Endothelial cell (in vitro differentiated cells): ENCODE measurements at regions not wholly inside any gene's neighbourhood (a gene's known extent, or its start where the extent isn't known, plus 50 kb on each side); places are given as distances from the start of the nearest gene placed in this dataset.

Source experiments
- DNase-seq: peaks from one replicate; pipeline ENCODE4 v3.0.0; 2021; ENCODE audit warnings: low spot score
- H3K27ac Mint-ChIP-seq: one replicate; pipeline ENCODE4 v1.8.0; 2021; ENCODE audit warnings: mixed read lengths, inconsistent platforms; ENCODE audit not compliant: unreplicated experiment
- H3K27me3 Mint-ChIP-seq: one replicate; pipeline ENCODE4 v1.8.0; 2021; ENCODE audit warnings: mild to moderate bottlenecking, moderate library complexity, mixed read lengths, inconsistent platforms; ENCODE audit not compliant: unreplicated experiment
- H3K36me3 Mint-ChIP-seq: one replicate; pipeline ENCODE4 v1.8.0; 2021; ENCODE audit warnings: mild to moderate bottlenecking, low read depth, mixed read lengths, inconsistent platforms; ENCODE audit not compliant: unreplicated experiment
- H3K4me1 Mint-ChIP-seq: one replicate; pipeline ENCODE4 v1.8.0; 2021; ENCODE audit warnings: mild to moderate bottlenecking, mixed read lengths, inconsistent platforms; ENCODE audit not compliant: unreplicated experiment
- H3K4me3 Mint-ChIP-seq: one replicate; pipeline ENCODE4 v1.8.0; 2021; ENCODE audit warnings: mild to moderate bottlenecking, mixed read lengths, inconsistent platforms; ENCODE audit not compliant: unreplicated experiment
- H3K9me3 Mint-ChIP-seq: one replicate; pipeline ENCODE4 v1.8.0; 2021; ENCODE audit warnings: mixed read lengths, inconsistent platforms; ENCODE audit not compliant: unreplicated experiment
- TF ChIP-seq, protein P1 (sequence below): fragments of 200-600 bp; sonication (generic); IDR thresholded peaks from one replicate; pipeline ENCODE4 v1.5.0; 2021; ENCODE audit warnings: antibody characterized with exemption; ENCODE audit not compliant: unreplicated experiment

DNA sequence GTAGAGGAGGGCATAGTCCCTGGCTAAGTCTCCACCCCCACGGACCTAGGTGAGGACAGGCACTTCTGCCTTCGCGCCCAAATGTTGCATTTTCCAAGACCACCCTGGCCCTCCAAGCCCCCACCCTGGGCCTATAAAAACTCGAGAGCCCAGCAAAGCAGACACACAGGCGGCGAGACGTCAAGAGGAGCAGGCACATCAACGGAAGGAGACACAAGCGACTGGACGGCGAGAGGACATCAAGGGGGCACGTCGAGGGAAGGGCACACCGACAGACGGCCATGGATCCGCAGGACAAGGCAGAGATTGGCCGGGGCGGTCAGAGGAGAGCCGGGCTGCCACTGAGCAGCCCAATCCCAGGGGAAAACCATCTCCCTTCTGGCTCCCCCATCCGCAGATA lies 348.0 kb downstream of the MTRR start:
- no peaks in the 10 kb centered on the region for H3K4me1 Mint-ChIP-seq
- no peaks in the 10 kb centered on the region for H3K9me3 Mint-ChIP-seq
- H3K36me3 Mint-ChIP-seq, result no peaks in the 10 kb centered on the region
- DNase-seq, result no peak
- no peak overlapping the region for H3K27ac Mint-ChIP-seq
- no peak overlapping the region for H3K4me3 Mint-ChIP-seq
- TF ChIP-seq, protein P1, sequence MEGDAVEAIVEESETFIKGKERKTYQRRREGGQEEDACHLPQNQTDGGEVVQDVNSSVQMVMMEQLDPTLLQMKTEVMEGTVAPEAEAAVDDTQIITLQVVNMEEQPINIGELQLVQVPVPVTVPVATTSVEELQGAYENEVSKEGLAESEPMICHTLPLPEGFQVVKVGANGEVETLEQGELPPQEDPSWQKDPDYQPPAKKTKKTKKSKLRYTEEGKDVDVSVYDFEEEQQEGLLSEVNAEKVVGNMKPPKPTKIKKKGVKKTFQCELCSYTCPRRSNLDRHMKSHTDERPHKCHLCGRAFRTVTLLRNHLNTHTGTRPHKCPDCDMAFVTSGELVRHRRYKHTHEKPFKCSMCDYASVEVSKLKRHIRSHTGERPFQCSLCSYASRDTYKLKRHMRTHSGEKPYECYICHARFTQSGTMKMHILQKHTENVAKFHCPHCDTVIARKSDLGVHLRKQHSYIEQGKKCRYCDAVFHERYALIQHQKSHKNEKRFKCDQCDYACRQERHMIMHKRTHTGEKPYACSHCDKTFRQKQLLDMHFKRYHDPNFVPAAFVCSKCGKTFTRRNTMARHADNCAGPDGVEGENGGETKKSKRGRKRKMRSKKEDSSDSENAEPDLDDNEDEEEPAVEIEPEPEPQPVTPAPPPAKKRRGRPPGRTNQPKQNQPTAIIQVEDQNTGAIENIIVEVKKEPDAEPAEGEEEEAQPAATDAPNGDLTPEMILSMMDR, result no peak
- H3K27me3 Mint-ChIP-seq, result no peaks in the 10 kb centered on the region

DNA sequence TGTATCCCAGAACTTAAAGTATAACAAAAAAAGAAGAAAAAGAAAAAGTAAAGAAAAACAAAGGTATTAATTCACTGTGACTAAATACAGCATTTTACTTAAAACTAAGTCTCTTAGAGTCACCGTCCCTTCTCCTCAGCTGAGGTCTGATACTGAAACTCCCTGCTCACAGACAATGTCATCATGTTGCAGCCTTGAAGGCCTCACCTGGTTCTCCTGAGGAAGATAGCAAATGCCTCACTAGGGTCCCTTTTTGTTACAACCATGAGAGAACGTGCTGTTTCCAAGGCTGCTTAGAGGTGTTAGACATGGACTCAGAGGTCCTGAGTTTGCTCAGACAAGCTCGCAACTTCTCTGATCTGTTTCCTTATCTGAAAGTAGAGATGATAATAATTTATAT lies 357.2 kb downstream of the MTRR start:
- Mint-ChIP-seq H3K4me1 (peaks cover 7% of the 10 kb centered on the region), H3K27me3 (peaks cover 2% of the 10 kb centered on the region), H3K4me3 (no peak overlapping the region), H3K27ac (no peak overlapping the region), H3K9me3 (no peaks in the 10 kb centered on the region), H3K36me3 (no peaks in the 10 kb centered on the region)
- no peak for DNase-seq
- TF ChIP-seq, protein P1, result no peak

DNA sequence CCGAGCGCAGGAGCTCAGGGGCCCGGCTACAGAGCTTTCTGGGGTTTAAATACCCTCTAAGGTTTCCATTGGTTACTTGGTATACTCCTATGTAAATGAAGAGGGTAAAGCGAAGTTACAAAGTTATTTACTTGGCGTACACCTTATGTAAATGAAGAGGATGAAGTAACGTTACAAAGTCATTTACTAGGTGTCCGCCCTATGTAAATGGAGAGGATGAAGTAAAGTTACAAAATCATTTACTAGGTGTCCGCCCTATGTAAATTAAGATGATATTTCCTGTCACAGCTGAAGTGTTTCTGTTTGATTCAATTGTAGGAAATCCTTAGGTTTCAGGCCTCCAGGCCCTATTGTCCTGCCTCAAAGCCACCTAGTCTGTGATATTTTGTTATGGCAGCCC lies 358.2 kb downstream of the MTRR start:
- TF ChIP-seq, protein P1, result no peak
- no peaks in the 10 kb centered on the region for H3K36me3 Mint-ChIP-seq
- H3K27me3 Mint-ChIP-seq, result peaks cover 2% of the 10 kb centered on the region
- peaks cover 7% of the 10 kb centered on the region for H3K4me1 Mint-ChIP-seq
- no peak for DNase-seq
- H3K9me3 Mint-ChIP-seq, result no peaks in the 10 kb centered on the region
- no peak overlapping the region for H3K27ac Mint-ChIP-seq
- no peak overlapping the region for H3K4me3 Mint-ChIP-seq

DNA sequence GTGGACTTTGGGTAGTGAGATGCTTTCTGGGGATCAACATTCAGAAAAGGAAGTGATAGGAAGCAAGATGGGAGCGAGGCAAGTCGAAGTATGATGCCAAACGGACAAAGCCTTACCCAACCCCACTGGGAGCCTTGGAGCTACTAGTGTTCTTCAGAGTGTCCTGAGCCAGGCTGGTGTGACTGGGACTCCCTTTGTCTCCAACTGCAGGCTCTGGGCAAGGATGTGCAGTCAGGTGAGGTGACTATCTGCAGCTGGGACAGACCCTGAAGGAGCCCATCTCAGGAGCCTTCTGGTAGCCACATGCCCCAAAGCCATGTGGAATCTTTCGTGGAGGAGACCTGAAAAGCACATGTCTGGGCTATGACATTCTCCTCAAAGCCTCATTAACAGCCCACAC lies 360.6 kb downstream of the MTRR start:
- TF ChIP-seq, protein P1, result no peak
- DNase-seq, result no peak
- H3K36me3 Mint-ChIP-seq, result no peaks in the 10 kb centered on the region

DNA sequence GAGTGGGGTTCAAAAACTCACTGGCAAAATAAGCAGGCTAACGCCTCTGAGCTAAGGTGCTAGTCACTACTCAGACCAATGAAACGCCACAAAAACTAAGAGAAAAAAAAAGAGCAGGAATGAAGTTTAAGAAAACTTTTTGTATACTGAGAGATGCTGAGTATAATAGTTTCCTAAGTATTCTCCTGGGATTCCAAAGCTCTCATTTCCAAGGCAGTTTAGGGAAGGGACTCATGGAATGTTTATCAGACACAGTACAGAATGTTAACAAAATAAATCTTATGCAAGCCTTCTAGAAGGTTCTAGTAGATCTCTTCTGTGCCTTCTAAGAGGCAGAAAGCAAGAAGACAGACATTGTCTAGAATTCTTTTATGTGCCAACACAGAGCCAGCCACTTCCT lies 361.9 kb downstream of the MTRR start:
- H3K4me3 Mint-ChIP-seq, result no peak overlapping the region
- TF ChIP-seq, protein P1, result no peak

More for the DNA sequence above, 360.6 kb downstream of the MTRR start:
- H3K9me3 Mint-ChIP-seq, result no peaks in the 10 kb centered on the region
- no peak overlapping the region for H3K27ac Mint-ChIP-seq
- no peak overlapping the region for H3K4me3 Mint-ChIP-seq
- H3K4me1 Mint-ChIP-seq, result peaks cover 7% of the 10 kb centered on the region
- no peaks in the 10 kb centered on the region for H3K27me3 Mint-ChIP-seq

More for the DNA sequence above, 361.9 kb downstream of the MTRR start:
- H3K9me3 Mint-ChIP-seq, result no peaks in the 10 kb centered on the region
- no peaks in the 10 kb centered on the region for H3K36me3 Mint-ChIP-seq
- peaks cover 7% of the 10 kb centered on the region for H3K4me1 Mint-ChIP-seq
- H3K27ac Mint-ChIP-seq, result no peak overlapping the region
- DNase-seq, result no peak
- no peaks in the 10 kb centered on the region for H3K27me3 Mint-ChIP-seq
